Dermis microvascular lymphatic vessel endothelial cell (primary cell): ENCODE measurements at regions not wholly inside any gene's neighbourhood (a gene's known extent, or its start where the extent isn't known, plus 50 kb on each side); places are given as distances from the start of the nearest gene placed in this dataset.
A peak's percentile ranks its signal among the peaks of the same experiment; 100 is the strongest.

ENCODE experiments used
- DNase-seq, 2 donors: peaks; one replicate each; pipeline versions ENCODE4 v3.0.0 to v3.0.0-alpha.2; 2010; ENCODE audit warnings: low read depth in 2 of 2

- DNase-seq, result no peak
Observed at GRCh38 chr9:79255651-79256260, 316.0 kb upstream of the TLE4 start.

DNA sequence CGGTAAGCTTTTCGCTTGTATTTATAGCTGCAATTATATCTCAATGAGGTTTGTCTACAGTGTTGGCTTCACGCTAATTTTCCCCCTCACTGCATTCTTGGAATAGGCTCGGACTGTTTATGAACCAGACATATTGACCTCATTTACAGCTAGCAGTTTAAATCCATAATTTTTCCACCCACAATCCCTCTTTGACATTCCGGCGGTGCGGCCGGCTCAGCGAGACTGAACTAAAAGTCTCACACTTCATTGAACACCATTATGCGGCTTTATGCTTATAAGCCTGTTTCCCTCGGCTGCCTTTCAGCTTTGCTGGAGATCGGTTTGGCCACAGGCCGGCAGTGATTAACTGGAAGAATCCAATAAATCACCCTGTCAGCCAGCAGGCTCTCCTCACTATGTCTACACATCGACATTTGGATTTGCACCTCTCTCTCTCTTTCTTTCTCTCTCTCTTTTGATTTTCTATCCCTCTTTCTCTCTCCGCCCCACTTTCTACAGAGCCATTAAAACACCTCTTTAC, 315.0 kb upstream of the TLE4 start:
- peak in 1 of 2 donors; percentile 14 for DNase-seq

DNA sequence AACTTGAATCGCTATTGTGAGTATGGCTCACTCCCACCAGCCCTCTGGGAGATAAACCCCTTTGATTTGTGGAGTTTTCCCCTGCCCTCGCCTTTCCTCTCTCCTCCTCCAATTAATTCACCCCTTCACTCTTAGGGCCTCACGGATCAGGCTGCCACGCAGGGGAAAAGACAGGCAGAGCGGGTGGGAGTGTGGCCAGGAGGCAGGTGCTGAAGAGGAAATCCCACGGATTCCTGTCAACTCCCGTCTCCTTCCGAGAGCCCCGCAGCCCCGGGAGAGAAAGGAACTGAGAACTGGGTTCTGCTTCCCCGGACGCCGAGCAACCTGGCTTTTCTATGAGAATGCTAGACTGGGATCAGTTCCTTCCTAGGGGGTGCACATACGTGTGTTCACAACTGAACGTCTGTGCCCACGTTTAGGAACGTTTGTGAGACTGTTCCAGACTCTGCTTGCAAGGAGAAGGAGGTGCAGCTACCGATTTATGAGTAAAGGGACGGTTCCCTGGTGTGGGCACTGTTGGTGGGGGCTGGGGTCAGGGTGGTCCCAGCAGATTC, 314.5 kb upstream of the TLE4 start:
- no peak for DNase-seq

DNA sequence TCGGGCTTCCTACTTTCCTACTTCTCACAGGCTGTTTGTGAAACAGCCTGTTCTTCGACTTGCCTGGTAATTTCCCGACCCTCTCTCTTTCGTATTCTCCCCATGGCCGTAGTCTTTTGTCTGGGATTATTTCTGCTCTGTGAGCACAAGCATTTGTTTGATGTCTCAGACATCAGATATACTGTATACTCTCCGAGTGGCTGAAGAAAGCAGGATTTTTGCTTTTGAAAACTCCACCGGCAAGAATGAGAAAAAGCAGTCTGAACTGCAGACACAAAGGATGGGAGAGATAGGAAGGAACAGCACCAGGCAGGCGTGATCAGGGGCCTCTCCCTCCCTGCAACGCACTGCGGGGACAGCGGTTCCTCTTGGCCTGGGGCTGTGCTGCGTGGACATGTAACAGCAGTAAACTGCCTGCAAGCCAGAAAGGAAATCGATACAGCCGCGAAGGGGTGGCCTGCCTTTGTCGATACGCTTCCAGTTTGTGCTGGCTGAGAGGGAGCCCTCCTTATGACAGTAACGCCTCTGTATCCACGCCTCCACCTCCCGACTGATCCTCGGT, 313.9 kb upstream of the TLE4 start:
- DNase-seq, result no peak

DNA sequence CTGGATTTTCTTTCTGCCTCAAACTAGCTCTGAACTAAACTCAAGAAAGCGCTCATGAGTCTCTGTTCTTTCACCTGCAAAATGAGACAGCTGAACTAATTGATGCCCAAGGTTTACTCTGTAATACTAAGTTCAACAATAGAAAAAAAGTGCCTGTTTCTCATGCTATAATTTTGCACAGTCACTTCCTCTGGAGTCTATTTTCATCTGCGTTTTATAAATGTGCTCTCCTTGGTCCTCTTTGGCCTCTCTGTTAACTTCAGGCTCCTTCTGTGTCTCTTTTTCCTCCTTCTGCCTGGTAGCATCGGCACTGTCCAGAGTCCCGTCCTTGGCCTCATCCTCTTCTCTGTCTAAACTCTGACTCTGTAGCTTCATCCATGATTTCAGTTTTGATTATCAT, 311.9 kb upstream of the TLE4 start:
- no peak for DNase-seq

- no peak for DNase-seq
Observed at GRCh38 chr9:79263628-79264027, 308.1 kb upstream of the TLE4 start.

DNA sequence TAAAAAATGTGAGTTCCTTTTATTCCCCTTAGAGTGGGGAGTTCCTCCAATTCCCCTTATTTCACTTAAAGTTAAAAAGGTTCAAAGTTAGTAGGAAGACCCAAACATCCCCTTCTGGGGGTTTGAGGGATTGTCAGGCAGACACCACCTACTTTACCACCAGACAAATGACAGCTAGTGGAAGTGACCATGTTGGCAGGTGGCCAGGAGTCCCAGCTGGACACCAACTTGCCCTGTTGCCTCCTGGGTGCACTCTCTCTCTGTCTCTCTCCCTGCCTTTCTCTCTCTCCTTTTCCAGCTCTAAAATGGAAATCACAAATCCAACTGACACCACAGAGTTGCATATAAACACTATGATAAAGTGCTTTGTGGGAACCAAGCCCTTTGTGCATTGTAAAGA, 307.7 kb upstream of the TLE4 start:
- no peak for DNase-seq

DNA sequence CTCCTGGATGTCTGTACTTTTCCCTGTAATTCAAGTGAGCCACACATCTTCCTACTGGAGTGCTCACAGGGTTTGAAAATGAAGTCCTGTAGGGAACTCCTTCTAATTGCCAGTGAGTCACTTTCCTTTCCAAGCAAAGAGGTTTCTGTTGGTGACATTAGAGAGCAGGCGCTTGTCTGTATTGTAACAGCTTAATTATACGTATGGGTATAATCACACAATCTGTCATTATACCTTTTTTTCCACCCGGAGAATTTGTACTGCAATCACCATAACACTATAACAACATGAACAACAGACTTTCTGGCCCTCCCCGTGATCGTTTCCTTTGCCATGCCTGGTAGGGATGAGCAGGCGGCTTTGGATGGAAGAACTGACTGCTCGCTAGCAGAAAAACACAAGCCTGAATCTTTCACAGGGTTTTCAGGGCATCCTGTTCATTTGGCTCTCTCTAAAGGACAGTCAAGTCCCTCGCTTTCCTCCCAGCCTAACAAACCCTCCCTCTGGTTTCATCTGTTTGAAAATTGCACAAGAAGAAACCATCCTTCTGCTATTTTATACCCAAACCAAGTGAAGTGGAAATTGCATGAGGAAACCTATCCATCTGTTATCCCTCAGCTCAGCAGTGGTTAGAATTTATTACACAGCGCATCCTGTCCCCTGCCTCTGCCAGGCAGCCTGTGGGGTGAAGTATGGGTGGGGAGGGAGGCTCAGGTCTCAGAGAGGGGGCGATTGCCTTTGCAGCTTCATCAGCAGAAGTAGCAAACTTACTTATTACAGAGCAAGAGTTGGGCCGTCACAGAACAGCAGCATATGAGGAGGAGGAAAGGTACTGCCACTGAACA, 307.0 kb upstream of the TLE4 start:
- no peak for DNase-seq

GRCh38 chr9:79266986-79267385, 304.8 kb upstream of the TLE4 start:
- DNase-seq, result no peak

GRCh38 chr9:79268806-79269205, 303.0 kb upstream of the TLE4 start:
- no peak for DNase-seq

DNA sequence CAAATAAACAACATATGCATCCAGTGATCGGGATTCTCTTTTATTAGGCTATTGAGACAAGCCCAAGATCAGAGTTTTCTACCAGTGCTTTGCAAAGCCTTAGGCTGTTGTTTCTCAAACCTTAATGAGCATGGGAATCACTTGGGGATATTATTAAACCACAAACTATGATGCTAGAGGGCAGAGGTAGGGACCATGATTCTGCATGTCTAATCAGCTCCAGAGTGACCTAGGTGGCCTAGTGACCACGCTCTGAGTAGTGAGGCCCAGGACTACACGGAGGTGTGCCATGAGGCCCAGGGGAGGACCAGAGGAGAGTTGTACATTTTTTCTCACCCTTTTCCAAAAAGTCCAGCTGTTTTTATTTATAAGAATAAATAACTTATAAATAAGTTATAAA, 298.5 kb upstream of the TLE4 start:
- no peak for DNase-seq

DNA sequence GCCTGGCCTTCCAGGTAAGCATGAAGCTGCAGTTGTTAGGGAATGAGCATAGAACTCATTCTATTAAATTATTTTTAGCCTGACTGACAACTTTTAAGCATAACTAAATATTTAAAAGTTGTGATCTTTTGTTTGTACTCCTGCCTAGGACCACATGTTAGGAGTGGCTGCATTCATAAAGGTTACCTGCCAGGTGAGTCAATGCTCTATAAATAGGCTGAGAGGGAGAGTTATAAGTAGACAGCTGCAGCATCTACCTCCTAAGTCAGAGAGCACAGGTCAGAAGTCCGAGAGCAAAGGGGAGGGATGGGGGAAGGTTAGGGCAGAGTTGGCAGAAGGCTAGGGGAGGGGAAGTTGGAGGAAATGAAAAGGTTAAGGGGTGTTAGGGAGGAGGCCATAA, 292.4 kb upstream of the TLE4 start:
- no peak for DNase-seq

- DNase-seq, result no peak
Observed at GRCh38 chr9:79280691-79281090, 291.1 kb upstream of the TLE4 start.

GRCh38 chr9:79284081-79284480, 287.7 kb upstream of the TLE4 start:
- DNase-seq, result no peak

- DNase-seq, result no peak
Observed at GRCh38 chr9:79286992-79287707, 284.6 kb upstream of the TLE4 start.

- DNase-seq, result no peak
Observed at GRCh38 chr9:79287708-79288290, 284.0 kb upstream of the TLE4 start.

GRCh38 chr9:79289856-79290255, 281.9 kb upstream of the TLE4 start:
- DNase-seq, result no peak

DNA sequence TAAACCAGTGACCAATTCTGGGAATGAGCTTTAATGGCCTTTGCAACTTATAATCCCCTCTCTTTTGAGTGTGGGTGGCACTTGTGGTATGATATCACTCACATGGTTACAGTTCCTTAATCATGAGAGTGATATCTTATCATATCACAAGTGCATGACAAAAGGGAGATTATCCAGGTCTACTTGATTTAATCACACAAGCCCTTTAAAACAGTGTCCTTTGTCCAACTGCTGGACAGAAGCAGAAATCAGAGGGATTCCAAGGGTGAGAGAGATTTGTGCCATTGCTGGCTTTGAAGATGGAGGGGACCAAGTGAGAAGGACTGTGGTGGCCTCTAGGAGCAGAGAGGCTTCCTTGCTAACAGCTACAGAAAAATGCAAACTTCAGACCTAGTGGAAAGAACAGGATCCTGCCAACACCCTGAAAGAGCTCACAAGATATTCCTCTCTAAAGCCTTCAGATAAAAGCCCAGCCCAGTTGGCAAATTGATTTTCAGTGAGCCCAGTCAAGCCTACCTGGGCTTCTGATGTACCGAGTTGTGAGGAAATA, 279.0 kb upstream of the TLE4 start:
- no peak for DNase-seq

- no peak for DNase-seq
Observed at GRCh38 chr9:79300068-79300467, 271.7 kb upstream of the TLE4 start.

DNA sequence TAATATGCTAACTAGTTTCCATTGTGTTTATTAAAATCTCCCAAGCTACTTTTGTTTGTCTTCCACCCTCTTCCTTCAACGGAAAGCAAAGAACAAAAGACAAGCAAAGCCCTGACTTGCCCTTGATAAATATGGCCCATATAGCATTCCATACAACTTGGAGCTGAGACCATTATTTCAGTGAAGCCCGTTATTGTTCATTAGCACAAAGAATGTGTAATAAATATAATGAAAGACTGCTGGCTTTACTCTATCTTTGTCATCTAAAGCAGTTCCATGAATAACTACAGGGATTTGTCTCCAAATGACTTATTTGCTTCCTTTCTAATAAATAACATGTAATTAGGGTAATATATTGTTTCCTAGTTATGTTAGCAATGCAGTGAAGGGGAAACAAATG, 270.7 kb upstream of the TLE4 start:
- no peak for DNase-seq
